Spleen (tissue), 8 donors: ENCODE measurements at regions not wholly inside any gene's neighbourhood (a gene's known extent, or its start where the extent isn't known, plus 50 kb on each side); places are given as distances from the start of the nearest gene placed in this dataset.

Experiments
- DNase-seq: peaks from one replicate; pipeline ENCODE4 v3.0.0-alpha.2; 2020
- H3K27ac ChIP-seq, 8 donors: fragments of 200-600 bp; sonication (generic) in 7 of 8; 1 replicate in 4 of 8; 2 replicates in 4 of 8; pipeline versions ENCODE4 v1.5.0 to v1.8.0; 2016 to 2021; ENCODE audit warnings: inconsistent platforms in 4 of 8, mild to moderate bottlenecking in 4 of 8, moderate library complexity in 1 of 8
- H3K27me3 ChIP-seq, 7 donors: fragments of 200-600 bp; sonication (generic) in 6 of 7; replicated peaks in 1 of 7; 1 replicate in 4 of 7; 2 replicates in 3 of 7; pipeline versions ENCODE4 v1.5.0 to v1.8.0; 2016 to 2021; ENCODE audit warnings: inconsistent platforms in 3 of 7, mild to moderate bottlenecking in 1 of 7
- H3K36me3 ChIP-seq, 6 donors: fragments of 200-600 bp; sonication (generic) in 5 of 6; 1 replicate in 4 of 6; 2 replicates in 2 of 6; pipeline versions ENCODE4 v1.5.0 to v1.8.0; 2016 to 2021; ENCODE audit warnings: inconsistent platforms in 2 of 6
- H3K4me1 ChIP-seq, 6 donors: fragments of 200-600 bp; sonication (generic) in 5 of 6; 1 replicate in 3 of 6; 2 replicates in 3 of 6; pipeline versions ENCODE4 v1.5.0 to v1.8.0; 2016 to 2021; ENCODE audit warnings: inconsistent platforms in 3 of 6
- H3K4me3 ChIP-seq, 8 donors: fragments of 200-600 bp; sonication (generic) in 7 of 8; 1 replicate in 4 of 8; 2 replicates in 4 of 8; pipeline versions ENCODE4 v1.5.0 to v1.8.0; 2016 to 2021; ENCODE audit warnings: inconsistent platforms in 4 of 8, mild to moderate bottlenecking in 4 of 8, moderate library complexity in 2 of 8
- H3K9me3 ChIP-seq, 8 donors: fragments of 200-600 bp; sonication (generic) in 7 of 8; 1 replicate in 4 of 8; 2 replicates in 4 of 8; pipeline versions ENCODE4 v1.5.0 to v1.8.0; 2016 to 2021; ENCODE audit warnings: inconsistent platforms in 4 of 8
- POLR2A ChIP-seq, 3 donors: fragments of 450-650 bp; IDR thresholded peaks; one replicate each; pipeline ENCODE4 v1.5.1; 2017; ENCODE audit warnings: antibody characterized with exemption in 3 of 3, mild to moderate bottlenecking in 1 of 3
- POLR2AphosphoS5 ChIP-seq, 3 donors: sonication (generic); formaldehyde crosslinking; IDR thresholded peaks; one replicate each; pipeline ENCODE4 v1.5.1; 2017; ENCODE audit warnings: antibody characterized with exemption in 3 of 3
- intact Hi-C: fragments of 100-400 bp; cut with DNase I; formaldehyde crosslinking; loops from one replicate; pipeline ENCODE4 v1.15.0; 2023; ENCODE audit warnings: low total_unique reads
- small RNA-seq, 4 donors: library from RNA; depleted of rRNA; stranded (forward); fragments of <200 nt; gene quantifications; one replicate each; pipeline ENCODE3, GENCODE V24; 2016
- TF ChIP-seq, protein P1 (sequence below), 11 experiments: fragments of 200-600 bp in 7 of 11; fragments of 450-650 bp in 4 of 11; sonication (generic) in 4 of 11; IDR thresholded peaks in 8 of 11; conservative IDR thresholded peaks in 3 of 11; 1 replicate in 7 of 11; 2 replicates in 4 of 11; pipeline versions ENCODE4 v1.4.0 to v1.8.0; 2016 to 2021; ENCODE audit warnings: antibody characterized with exemption in 11 of 11, inconsistent platforms in 4 of 11, mild to moderate bottlenecking in 1 of 11
- donor health status: DM: no; HTN: no; CAD: no; lungs with moderate emphysema.
- donor health status: DM: no; HTN: no; CAD: no.
- donor health status: DM: no; HTN: no; CAD: no.
- donor health status: DM: yes; HTN: yes; CAD: no.

DNA sequence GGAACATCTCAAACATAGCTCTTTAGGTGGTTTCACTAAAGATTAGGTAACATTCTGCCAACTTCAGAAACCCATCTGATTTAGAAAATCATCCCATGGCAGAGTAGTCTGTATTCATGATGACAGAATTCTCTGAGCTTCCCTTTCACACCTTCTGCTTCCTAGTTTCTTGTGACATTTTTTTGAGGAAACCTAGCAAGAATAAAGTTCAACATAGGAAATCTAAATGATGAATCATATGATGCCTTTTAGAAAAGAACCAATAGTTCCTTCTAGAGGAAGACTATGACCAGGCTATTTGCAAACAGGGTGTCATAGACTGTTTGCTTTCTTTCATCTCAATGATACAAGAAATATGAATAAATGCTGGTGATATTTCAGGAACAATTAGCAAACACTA is 49.8 kb upstream of the CAMK2D start:
- Histone ChIP-seq H3K9me3 (no peaks in the 10 kb centered on the region), H3K27me3 (no peaks in the 10 kb centered on the region), H3K4me1 (peaks cover 0 to 9% (median 0%) of the 10 kb centered on the region in 6 donors), H3K36me3 (no peaks in the 10 kb centered on the region), H3K27ac (no peak overlapping the region), H3K4me3 (no peak overlapping the region)
- no peak for DNase-seq
- intact Hi-C loops, result no loop called here
- TF ChIP-seq POLR2AphosphoS5 (IDR thresholded peaks at IDR 0.05) (no peak), POLR2A (IDR thresholded peaks at IDR 0.05) (no peak)
- TF ChIP-seq, protein P1, sequence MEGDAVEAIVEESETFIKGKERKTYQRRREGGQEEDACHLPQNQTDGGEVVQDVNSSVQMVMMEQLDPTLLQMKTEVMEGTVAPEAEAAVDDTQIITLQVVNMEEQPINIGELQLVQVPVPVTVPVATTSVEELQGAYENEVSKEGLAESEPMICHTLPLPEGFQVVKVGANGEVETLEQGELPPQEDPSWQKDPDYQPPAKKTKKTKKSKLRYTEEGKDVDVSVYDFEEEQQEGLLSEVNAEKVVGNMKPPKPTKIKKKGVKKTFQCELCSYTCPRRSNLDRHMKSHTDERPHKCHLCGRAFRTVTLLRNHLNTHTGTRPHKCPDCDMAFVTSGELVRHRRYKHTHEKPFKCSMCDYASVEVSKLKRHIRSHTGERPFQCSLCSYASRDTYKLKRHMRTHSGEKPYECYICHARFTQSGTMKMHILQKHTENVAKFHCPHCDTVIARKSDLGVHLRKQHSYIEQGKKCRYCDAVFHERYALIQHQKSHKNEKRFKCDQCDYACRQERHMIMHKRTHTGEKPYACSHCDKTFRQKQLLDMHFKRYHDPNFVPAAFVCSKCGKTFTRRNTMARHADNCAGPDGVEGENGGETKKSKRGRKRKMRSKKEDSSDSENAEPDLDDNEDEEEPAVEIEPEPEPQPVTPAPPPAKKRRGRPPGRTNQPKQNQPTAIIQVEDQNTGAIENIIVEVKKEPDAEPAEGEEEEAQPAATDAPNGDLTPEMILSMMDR (IDR thresholded peaks at IDR 0.05 in 8 of 11, conservative IDR thresholded peaks at IDR 0.05 in 3 of 11), result no peak

Small RNA genes lying in the stretch of these regions (small RNA-seq; reads per million reads assigned to genes)
- gene AC111193.1, result 0 reads per million in 4 donors
